AG20443 (cell line): ENCODE measurements at regions not wholly inside any gene's neighbourhood (a gene's known extent, or its start where the extent isn't known, plus 50 kb on each side); places are given as distances from the start of the nearest gene placed in this dataset.
"Not testable (repeated sequence)": the region's sequence is repeated elsewhere in the genome, so short reads cannot be mapped to it uniquely, and the experiment has no call there.

ENCODE experiments used
- DNase-seq: peaks from one replicate; pipeline ENCODE4 v3.0.0; 2012; ENCODE audit warnings: low spot score, mixed read lengths

DNA sequence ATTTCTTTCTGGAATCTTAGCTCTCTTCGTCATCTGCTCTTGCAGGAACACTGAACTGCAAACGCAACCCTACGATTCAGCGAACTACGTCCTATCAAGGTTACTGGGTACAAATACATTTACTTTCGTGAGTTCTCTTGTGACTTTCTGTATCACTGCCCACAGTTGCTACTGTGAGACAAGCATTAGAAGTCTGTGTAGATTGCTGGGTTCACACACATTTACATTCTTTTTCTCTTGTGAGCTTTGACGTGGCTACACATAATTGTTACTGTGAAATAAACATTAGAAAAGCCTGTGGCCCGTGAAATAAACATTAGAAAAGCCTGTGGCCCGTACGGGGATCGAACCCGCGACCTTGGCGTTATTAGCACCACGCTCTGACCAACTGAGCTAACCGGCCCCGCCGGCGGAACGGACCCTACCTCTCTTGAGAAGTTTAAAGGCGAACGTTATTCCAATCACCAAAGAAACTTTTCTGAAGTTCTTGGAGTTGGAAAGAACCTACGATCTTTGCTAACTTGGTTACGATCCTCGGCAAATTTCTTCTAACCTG lies 61.2 kb upstream of the ZNF322 start:
- DNase-seq: not testable (repeated sequence)

- not testable (repeated sequence) for DNase-seq
Measured at GRCh38 chr6:26730019-26730766, 70.6 kb upstream of the ZNF322 start.

- DNase-seq: not testable (repeated sequence)
Measured at GRCh38 chr6:26734776-26735472, 75.4 kb upstream of the ZNF322 start.

DNA sequence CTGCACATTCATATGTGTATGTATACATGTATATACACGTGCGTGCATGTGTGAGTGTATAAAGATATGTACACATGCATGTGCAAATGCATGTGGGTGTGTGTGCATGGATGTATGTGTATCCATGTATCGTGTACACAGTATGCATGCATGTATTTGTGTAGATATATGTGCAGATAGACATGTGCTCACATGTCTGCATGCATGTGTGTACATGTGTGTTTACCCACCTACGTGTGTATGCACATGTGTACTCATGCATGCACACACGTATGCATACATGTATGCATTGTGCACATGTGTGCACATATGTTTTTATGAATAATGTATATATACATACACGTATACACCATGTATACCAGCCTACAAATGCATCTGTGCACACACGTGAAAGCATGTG lies 80.3 kb upstream of the ZNF322 start:
- DNase-seq: no peak

DNA sequence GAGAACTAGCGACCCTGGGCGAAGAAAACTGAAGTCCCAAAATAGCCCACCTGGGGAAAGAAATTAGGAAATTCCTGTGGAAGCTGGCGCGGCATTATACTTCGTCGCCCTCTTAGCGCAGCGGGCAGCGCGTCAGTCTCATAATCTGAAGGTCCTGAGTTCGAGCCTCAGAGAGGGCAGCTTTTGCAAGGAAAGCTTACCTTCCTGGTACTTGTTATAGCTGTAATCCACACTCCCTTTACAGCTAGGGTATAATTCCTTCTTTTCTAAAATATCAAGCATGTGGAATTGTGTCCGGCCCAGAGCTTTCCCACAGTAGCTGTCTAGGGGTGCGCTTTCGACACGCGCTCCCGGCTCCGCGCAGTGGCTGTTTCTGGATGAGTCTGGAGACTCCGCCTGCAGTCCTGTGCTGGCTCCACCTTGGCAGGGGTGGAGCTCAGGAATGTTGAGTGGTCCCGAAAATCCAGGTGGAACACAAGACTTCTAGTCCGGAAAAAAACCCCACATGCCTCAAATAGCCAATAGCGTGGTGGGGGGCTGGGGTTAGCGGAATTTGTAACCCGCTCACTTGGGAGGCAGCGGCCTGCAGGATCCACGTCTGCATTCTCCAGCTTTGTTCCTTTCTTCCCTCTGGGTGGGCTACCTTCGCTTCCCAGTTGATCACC lies 83.7 kb upstream of the ZNF322 start:
- peak; percentile 49 for DNase-seq

DNA sequence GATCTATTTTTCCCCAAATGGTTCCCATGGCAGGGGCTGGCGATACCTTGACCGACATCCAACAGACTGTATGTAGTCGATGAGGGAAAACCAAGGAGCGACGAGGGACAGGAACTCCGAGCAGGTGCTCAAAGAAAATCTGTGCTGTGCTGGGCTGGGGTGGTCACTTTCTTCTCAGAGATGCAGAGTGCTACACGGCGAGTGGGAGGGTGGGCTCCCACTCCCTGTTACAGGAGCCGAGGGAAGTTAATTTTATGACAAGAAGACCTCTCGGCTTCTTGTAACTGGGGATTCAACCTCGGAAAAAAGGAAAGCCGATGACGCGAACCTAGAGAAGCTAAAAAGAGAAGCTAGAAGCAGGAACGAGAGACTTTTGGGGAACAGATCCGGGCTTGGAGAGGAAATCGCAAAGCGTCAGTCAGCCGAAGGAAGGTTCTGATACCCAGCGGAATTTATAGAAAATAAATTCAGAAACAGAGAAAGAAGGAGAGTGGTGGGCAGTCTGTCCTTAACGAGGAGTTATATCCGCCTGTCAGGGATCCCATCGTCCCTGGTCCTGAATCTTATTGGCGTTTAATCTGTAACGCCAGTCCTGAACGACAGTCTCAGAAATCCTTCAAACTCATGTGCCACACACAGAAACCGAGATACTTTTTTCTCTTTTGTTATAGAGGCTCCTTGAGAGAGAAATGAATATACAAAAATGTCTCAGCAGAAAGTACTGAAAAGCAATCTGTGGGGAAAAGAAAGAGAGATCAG lies 84.6 kb upstream of the ZNF322 start:
- DNase-seq: peak; percentile 4

DNA sequence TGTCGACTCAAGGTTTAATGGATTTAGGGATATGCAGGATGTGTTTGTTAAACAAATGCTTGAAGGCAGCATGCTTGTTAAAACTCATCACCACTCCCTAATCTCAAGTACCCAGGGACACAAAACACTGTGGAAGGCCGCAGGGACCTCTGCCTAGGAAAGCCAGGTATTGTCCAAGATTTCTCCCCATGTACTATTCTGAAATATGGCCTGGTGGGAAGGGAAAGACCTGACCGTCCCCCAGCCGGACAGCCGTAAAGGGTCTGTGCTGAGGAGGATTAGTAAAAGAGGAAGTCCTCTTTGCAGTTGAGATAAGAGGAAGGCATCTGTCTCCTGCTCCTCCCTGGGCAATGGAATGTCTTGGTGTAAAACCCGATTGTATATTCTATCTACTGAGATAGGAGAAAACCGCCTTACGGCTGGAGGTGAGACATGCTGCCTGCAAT lies 85.3 kb upstream of the ZNF322 start:
- DNase-seq: not testable (repeated sequence)

- DNase-seq: not testable (repeated sequence)
Measured at GRCh38 chr6:26745964-26746363, 86.4 kb upstream of the ZNF322 start.

DNA sequence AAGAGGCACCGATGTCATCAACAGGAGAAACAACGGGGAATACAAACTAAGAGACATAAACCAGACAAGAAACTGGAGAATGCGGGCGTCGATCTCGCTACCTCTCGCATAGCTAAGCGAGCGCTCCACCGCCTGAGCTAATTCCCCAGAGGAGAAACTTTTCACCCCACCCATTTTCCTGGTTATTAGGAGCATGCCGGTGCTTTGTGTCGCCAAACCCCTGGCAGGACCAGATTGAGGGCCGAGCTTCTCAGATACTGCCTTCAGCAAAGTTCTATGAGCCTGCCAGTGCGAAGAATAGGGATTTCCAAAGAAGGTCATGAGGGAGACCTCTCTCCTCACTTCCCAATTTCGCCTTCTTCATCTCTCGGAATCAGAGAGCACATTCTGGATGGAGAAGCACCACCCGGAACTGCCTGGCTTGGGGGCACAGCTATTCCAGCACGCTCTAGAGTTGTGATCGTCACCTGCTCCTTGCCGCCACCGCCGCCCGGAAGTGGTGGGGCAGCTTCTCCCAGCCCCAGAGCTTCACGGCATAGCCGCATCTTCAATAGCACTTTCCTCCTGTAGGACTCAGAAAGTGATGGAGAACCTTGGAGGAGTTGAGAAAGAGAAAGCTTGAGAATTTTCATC lies 89.7 kb upstream of the ZNF322 start:
- DNase-seq: peak; percentile 0

DNA sequence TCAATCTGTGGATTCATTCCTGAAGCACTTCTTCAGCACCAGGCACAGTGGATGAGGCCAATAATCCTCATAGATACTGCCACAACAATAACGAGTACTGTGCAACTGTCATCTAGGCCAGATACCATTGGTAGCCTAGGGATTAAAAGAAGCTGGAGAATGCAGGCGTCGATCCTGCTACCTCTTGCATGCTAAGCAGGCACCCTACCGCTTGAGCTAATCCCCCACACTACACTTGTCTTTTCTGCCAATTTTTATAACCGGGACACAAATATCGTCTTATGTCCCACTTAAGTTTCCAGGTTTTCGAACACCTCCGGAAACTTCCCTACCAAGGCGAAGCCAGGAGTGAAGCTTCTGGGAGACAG lies 90.2 kb upstream of the ZNF322 start:
- DNase-seq: not testable (repeated sequence)

- peak; percentile 2 for DNase-seq
Measured at GRCh38 chr6:26754212-26754611, 94.7 kb upstream of the ZNF322 start.

- peak; percentile 1 for DNase-seq
Measured at GRCh38 chr6:26754801-26755200, 95.3 kb upstream of the ZNF322 start.

DNA sequence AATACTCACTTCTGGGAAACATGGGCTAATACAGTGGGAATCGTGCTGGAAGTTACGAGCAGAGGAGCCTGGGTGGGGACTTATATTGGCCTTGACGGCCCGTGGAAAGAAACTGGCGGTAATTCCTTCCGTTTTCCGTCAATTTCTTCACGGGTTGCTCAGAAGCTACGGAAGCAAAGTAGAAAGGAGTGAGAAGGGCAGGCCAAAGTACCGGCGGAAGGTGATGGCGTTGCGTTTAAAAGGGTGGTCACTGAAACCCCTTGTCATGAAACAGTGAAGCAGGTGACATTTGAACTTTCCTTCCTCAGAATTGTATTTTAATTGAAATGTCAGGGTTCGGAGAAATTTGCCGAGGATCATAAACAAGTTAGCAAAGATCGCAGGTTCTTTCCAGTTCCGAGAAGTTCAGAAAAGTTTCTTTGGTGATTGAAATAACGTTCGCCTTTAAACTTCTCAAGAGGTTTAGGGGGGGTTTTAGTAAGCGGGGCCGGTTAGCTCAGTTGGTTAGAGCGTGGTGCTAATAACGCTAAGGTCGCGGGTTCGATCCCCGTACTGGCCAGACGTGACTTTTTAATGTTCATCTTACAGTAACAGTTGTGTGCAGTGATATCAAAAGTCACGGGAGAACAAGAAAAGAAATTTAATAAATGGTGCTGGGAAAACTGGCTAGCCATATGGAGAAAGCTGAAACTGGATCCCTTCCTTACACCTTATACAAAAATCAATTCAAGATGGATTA lies 96.7 kb upstream of the ZNF322 start:
- peak; percentile 7 for DNase-seq

DNA sequence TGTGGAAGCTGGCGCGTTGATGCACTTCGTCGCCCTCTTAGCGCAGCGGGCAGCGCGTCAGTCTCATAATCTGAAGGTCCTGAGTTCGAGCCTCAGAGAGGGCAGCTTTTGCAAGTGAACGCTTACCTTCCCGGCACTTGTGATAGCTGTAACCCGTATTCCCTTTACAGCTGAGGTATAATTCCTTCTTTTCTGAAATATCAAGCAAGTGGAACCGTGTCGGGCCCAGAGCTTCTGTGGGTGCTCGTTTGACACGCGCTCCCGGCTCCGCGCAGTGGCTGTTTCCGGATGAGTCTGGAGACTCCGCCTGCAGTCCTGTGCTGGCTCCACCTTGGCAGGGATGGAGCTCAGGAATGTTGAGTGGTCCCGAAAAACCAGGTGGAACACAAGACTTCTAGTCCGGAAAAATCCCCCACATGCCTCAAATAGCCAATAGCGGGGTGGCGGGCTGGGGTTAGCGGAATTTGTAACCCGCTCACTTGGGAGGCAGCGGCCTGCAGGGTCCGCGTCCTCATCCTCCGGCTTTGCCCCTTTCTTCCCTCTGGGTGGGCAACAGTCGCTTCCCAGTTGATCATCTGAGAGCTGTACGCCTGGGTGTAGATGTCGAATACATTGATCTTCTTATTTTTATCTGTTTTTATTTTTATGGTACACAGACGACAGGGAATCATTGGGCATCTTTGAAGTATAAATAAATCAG lies 106.8 kb upstream of the ZNF322 start:
- not testable (repeated sequence) for DNase-seq

DNA sequence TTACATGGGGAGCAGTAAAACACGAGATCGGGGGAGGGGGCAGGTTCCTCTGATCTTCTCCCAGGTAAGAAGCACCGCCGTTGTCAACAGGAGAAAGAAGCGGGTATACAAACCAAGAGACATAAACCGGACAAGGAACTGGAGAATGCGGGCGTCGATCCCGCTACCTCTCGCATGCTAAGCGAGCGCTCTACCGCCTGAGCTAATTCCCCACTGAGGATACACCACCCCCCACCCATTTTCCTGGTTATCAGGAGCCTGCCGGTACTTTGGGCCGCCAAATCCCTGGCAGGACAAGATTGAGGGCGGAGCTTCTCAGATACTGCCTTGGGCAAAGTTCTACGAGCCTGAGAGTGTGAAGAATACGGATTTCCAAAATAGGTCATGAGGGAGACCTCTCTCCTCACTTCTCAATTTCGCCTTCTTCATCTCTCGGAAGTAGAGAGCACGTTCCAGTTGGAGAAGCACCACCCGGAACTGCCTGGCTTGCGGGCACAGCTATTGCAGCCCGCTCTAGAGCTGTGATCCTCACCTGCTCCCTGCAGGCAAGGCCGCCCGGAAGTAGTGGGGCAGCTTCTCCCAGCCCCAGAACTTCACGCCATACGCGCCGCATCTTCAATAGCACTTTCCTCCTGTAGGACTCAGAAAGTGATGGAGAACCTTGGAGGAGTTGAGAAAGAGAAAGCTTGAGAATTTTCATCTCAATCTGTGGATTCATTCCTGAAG lies 111.6 kb upstream of the ZNF322 start:
- not testable (repeated sequence) for DNase-seq

DNA sequence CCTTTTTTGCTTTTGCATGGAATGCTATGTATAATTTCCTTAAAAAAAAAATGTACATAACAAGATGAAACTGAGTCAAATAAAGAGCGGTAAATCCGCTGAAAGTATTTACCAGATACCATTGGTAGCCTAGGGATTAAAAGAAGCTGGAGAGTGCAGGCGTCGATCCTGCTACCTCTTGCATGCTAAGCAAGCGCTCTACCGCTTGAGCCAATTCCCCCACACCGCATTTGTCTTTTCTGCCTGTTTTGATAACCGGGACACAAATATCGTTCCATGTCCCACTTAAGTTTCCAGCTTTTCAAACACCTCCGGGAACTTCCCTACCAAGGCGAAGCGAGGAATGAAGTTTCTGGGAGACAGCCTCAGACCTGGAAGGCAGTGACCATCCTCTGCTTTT lies 113.9 kb upstream of the ZNF322 start:
- DNase-seq: not testable (repeated sequence)

DNA sequence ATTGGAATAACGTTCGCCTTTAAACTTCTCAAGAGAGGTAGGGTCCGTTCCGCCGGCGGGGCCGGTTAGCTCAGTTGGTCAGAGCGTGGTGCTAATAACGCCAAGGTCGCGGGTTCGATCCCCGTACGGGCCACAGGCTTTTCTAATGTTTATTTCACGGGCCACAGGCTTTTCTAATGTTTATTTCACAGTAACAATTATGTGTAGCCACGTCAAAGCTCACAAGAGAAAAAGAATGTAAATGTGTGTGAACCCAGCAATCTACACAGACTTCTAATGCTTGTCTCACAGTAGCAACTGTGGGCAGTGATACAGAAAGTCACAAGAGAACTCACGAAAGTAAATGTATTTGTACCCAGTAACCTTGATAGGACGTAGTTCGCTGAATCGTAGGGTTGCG lies 121.0 kb upstream of the ZNF322 start:
- DNase-seq: not testable (repeated sequence)

- not testable (repeated sequence) for DNase-seq
Measured at GRCh38 chr6:26795474-26796307, 136.1 kb upstream of the ZNF322 start.
